OCI-LY7 (cell line): ENCODE measurements at regions not wholly inside any gene's neighbourhood (a gene's known extent, or its start where the extent isn't known, plus 50 kb on each side); places are given as distances from the start of the nearest gene placed in this dataset.

Experiments used
- CTCF ChIP-seq: fragments of 200-600 bp; sonication (generic); conservative IDR thresholded peaks from 2 replicates; pipeline ENCODE4 v1.5.1; 2014; ENCODE audit warnings: mild to moderate bottlenecking, antibody characterized with exemption, low read length, moderate library complexity, mixed read lengths
- EZH2phosphoT487 ChIP-seq: fragments of 200-600 bp; sonication (generic); IDR thresholded peaks from 2 replicates; pipeline ENCODE4 v1.6.1; 2018; ENCODE audit warnings: low read depth, borderline replicate concordance, mild to moderate bottlenecking, mixed run types, antibody characterized with exemption, low read length, moderate library complexity, mixed read lengths

- TF ChIP-seq CTCF, result no peak
- no peak for TF ChIP-seq EZH2phosphoT487
Measured at GRCh38 chr2:144074450-144074849, 445.5 kb downstream of the ZEB2 start.
